ENCODE measurements at regions not wholly inside any gene's neighbourhood (a gene's known extent, or its start where the extent isn't known, plus 50 kb on each side); places are given as distances from the start of the nearest gene placed in this dataset.

DNA sequence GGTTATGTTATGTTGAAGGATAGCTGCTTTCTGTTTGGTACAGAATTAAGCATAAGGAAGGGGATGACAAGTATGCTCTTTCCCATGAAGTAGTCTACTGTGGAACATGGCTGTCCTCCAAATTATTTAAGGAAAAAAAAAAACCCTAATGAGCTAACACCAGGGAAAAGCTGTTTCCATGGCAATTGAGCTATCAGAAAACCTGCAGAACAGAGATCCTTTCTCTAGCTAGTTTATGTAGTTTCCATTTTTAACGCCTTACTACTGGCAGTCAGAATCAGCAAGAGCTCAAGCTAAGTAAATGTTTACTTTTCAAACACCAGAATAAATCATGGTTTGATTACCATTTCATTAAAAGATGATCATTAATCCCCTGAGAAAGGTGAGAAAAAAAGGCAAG is 287.4 kb upstream of the TARS1 start:
- TF ChIP-seq CTCF (conservative IDR thresholded peaks at IDR 0.05; ENCODE audit: low read depth in 2 of 2): no peak
- TF ChIP-seq POLR2AphosphoS5 (IDR thresholded peaks at IDR 0.05; ENCODE audit: low read depth): no peak
- TF ChIP-seq EZH2phosphoT487 (IDR thresholded peaks at IDR 0.05; ENCODE audit: unreplicated experiment): no peak
- TF ChIP-seq JUNB (IDR thresholded peaks at IDR 0.05; ENCODE audit: unreplicated experiment): no peak
- TF ChIP-seq, protein P1, sequence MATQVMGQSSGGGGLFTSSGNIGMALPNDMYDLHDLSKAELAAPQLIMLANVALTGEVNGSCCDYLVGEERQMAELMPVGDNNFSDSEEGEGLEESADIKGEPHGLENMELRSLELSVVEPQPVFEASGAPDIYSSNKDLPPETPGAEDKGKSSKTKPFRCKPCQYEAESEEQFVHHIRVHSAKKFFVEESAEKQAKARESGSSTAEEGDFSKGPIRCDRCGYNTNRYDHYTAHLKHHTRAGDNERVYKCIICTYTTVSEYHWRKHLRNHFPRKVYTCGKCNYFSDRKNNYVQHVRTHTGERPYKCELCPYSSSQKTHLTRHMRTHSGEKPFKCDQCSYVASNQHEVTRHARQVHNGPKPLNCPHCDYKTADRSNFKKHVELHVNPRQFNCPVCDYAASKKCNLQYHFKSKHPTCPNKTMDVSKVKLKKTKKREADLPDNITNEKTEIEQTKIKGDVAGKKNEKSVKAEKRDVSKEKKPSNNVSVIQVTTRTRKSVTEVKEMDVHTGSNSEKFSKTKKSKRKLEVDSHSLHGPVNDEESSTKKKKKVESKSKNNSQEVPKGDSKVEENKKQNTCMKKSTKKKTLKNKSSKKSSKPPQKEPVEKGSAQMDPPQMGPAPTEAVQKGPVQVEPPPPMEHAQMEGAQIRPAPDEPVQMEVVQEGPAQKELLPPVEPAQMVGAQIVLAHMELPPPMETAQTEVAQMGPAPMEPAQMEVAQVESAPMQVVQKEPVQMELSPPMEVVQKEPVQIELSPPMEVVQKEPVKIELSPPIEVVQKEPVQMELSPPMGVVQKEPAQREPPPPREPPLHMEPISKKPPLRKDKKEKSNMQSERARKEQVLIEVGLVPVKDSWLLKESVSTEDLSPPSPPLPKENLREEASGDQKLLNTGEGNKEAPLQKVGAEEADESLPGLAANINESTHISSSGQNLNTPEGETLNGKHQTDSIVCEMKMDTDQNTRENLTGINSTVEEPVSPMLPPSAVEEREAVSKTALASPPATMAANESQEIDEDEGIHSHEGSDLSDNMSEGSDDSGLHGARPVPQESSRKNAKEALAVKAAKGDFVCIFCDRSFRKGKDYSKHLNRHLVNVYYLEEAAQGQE (IDR thresholded peaks at IDR 0.05; ENCODE audit: unreplicated experiment): no peak
- no peak for TF ChIP-seq EZH2 (IDR thresholded peaks at IDR 0.05; ENCODE audit: low read depth, unreplicated experiment)
- TF ChIP-seq CREB1 (CRISPR knock-in tag; IDR thresholded peaks at IDR 0.05; ENCODE audit: low read depth): no peak
- no peak for TF ChIP-seq ZNF114 (CRISPR knock-in tag; IDR thresholded peaks at IDR 0.05)
- TF ChIP-seq ZNF331 (CRISPR knock-in tag; IDR thresholded peaks at IDR 0.05; ENCODE audit: low read depth): no peak
- TF ChIP-seq STAT1 (IDR thresholded peaks at IDR 0.05; ENCODE audit: unreplicated experiment): no peak
- TF ChIP-seq NANOG (IDR thresholded peaks at IDR 0.05; ENCODE audit: borderline replicate concordance): no peak
- TF ChIP-seq ETS1 (IDR thresholded peaks at IDR 0.05): no peak

Measured in GM23338 (cell line).